OCI-LY3 (cell line): ENCODE measurements at regions not wholly inside any gene's neighbourhood (a gene's known extent, or its start where the extent isn't known, plus 50 kb on each side); places are given as distances from the start of the nearest gene placed in this dataset.
A peak's percentile ranks its signal among the peaks of the same experiment; 100 is the strongest.
"Not testable (repeated sequence)": the region's sequence is repeated elsewhere in the genome, so short reads cannot be mapped to it uniquely, and the experiment has no call there.

Source experiments
- H2AFZ ChIP-seq: fragments of 200-600, 300-600 bp; shearing (Covaris generic); 2 replicates; pipeline ENCODE4 v1.6.0; 2014; ENCODE audit warnings: antibody characterized with exemption, low read depth, low read length
- H3K27ac ChIP-seq: fragments of 200-600, 300-600 bp; sonication (generic); 2 replicates; pipeline ENCODE4 v1.5.1; 2014; ENCODE audit warnings: mild to moderate bottlenecking, low read length, moderate library complexity, mixed read lengths
- H3K27me3 ChIP-seq: fragments of 200-600, 300-600 bp; sonication (generic); 2 replicates; pipeline ENCODE4 v1.6.1; 2014; ENCODE audit warnings: low read depth, low read length, mixed read lengths
- H3K36me3 ChIP-seq: fragments of 200-600, 300-600 bp; sonication (generic); replicated peaks from 2 replicates; pipeline ENCODE3; 2014; ENCODE audit warnings: low read depth, low read length, mixed read lengths
- H3K4me1 ChIP-seq: fragments of 300-600, 200-600 bp; sonication (generic); 2 replicates; pipeline ENCODE4 v1.6.1; 2014; ENCODE audit warnings: low read length, mixed read lengths
- H3K4me2 ChIP-seq: fragments of 200-600, 300-600 bp; sonication (generic); 2 replicates; pipeline ENCODE4 v1.6.1; 2014; ENCODE audit warnings: low read length, mixed read lengths
- H3K4me3 ChIP-seq: fragments of 300-600, 200-600 bp; sonication (generic); 2 replicates; pipeline ENCODE4 v1.5.1; 2014; ENCODE audit warnings: antibody characterized with exemption, mild to moderate bottlenecking, low read length, moderate library complexity
- H3K79me2 ChIP-seq: fragments of 300-600, 200-600 bp; shearing (Covaris generic); 2 replicates; pipeline ENCODE4 v1.6.1; 2014; ENCODE audit warnings: mild to moderate bottlenecking, low read length, mixed read lengths
- H3K9ac ChIP-seq: fragments of 300-600, 200-600 bp; shearing (Covaris generic); 2 replicates; pipeline ENCODE4 v1.6.0; 2014; ENCODE audit warnings: mild to moderate bottlenecking, low read length, moderate library complexity
- H3K9me3 ChIP-seq: fragments of 200-600, 300-600 bp; shearing (Covaris generic); 2 replicates; pipeline ENCODE4 v1.6.1; 2014; ENCODE audit warnings: low read length, mixed read lengths; ENCODE audit not compliant: insufficient read depth
- H4K20me1 ChIP-seq: fragments of 200-600, 300-600 bp; sonication (generic); 2 replicates; pipeline ENCODE4 v1.6.1; 2016; ENCODE audit warnings: low read length, mixed read lengths; ENCODE audit not compliant: insufficient read depth
- CTCF ChIP-seq: fragments of 200-600, 300-600 bp; sonication (generic); IDR thresholded peaks from 2 replicates; pipeline ENCODE4 v1.5.1; 2014; ENCODE audit warnings: antibody characterized with exemption, low read length, low read depth
- EZH2phosphoT487 ChIP-seq: fragments of 200-600 bp; shearing (Covaris generic); IDR thresholded peaks from 2 replicates; pipeline ENCODE4 v1.6.1; 2018; ENCODE audit warnings: antibody characterized with exemption, mixed run types, low read depth

GRCh38 chr12:89227774-89228173 lies 124.5 kb downstream of the DUSP6 start:
- Histone ChIP-seq H3K9me3 (no peaks in the 10 kb centered on the region), H4K20me1 (no peaks in the 10 kb centered on the region), H3K36me3 (no peaks in the 10 kb centered on the region), H3K79me2 (no peaks in the 10 kb centered on the region), H3K4me3 (no peak overlapping the region), H3K4me2 (no peak overlapping the region), H3K27ac (no peak overlapping the region), H3K4me1 (peaks cover 21% of the 10 kb centered on the region), H2AFZ (no peak overlapping the region), H3K27me3 (no peaks in the 10 kb centered on the region), H3K9ac (no peak overlapping the region)
- TF ChIP-seq CTCF = no peak
- TF ChIP-seq EZH2phosphoT487 = no peak

- Histone ChIP-seq H3K27ac (peak overlapping the region; percentile 30; the same call in 1 of the 2 replicates), H4K20me1 (no peaks in the 10 kb centered on the region), H3K4me1 (peaks cover 21% of the 10 kb centered on the region), H3K4me2 (peak overlapping the region; percentile 62), H3K9me3 (no peaks in the 10 kb centered on the region), H3K9ac (peak overlapping the region; percentile 37; the same call in 1 of the 2 replicates), H3K27me3 (no peaks in the 10 kb centered on the region), H3K4me3 (peak overlapping the region; percentile 17), H3K79me2 (no peaks in the 10 kb centered on the region), H3K36me3 (no peaks in the 10 kb centered on the region), H2AFZ (peak overlapping the region; percentile 91)
- TF ChIP-seq EZH2phosphoT487 = no peak
- TF ChIP-seq CTCF = no peak
Observed at GRCh38 chr12:89225808-89226411, 126.4 kb downstream of the DUSP6 start.

GRCh38 chr12:89225401-89225800 lies 126.9 kb downstream of the DUSP6 start:
- Histone ChIP-seq H3K4me1 (peaks cover 21% of the 10 kb centered on the region), H3K27ac (peak overlapping the region; percentile 30; the same call in 1 of the 2 replicates), H3K36me3 (no peaks in the 10 kb centered on the region), H3K27me3 (no peaks in the 10 kb centered on the region), H3K79me2 (no peaks in the 10 kb centered on the region), H3K9ac (peak overlapping the region; percentile 37; the same call in 1 of the 2 replicates), H3K4me3 (peak overlapping the region; percentile 17), H2AFZ (peak overlapping the region; percentile 91), H3K9me3 (no peaks in the 10 kb centered on the region), H4K20me1 (no peaks in the 10 kb centered on the region), H3K4me2 (peak overlapping the region; percentile 62)
- no peak for TF ChIP-seq EZH2phosphoT487
- no peak for TF ChIP-seq CTCF

GRCh38 chr12:89222580-89222979 lies 129.7 kb downstream of the DUSP6 start:
- not testable (repeated sequence) for H3K27ac ChIP-seq, H3K79me2 ChIP-seq, H3K9ac ChIP-seq, H3K9me3 ChIP-seq, H3K4me3 ChIP-seq, H3K27me3 ChIP-seq, H2AFZ ChIP-seq, H3K36me3 ChIP-seq, H3K4me2 ChIP-seq, H4K20me1 ChIP-seq
- H3K4me1 ChIP-seq = peaks cover 21% of the 10 kb centered on the region
